RWPE2 (cell line): ENCODE measurements at regions not wholly inside any gene's neighbourhood (a gene's known extent, or its start where the extent isn't known, plus 50 kb on each side); places are given as distances from the start of the nearest gene placed in this dataset.

Experiments
- ATAC-seq: fragments of 200-7000 bp; cut with Tn5 transposase; 3 replicates; pipeline ENCODE4 v1.9.1; 2021; ENCODE audit warnings: low read depth
- DNase-seq: peaks from one replicate; pipeline ENCODE4 v3.0.0-alpha.2; 2020; ENCODE audit warnings: low spot score
- H3K27ac ChIP-seq: fragments of 450-650 bp; 2 replicates; pipeline ENCODE4 v1.5.1; 2017; ENCODE audit warnings: mild to moderate bottlenecking; ENCODE audit not compliant: poor library complexity, severe bottlenecking
- H3K27me3 ChIP-seq: fragments of 250-450 bp; sonication (Bioruptor Pico); 2 replicates; pipeline ENCODE4 v1.5.1; 2021; ENCODE audit warnings: mild to moderate bottlenecking, moderate library complexity; ENCODE audit not compliant: insufficient read depth, poor library complexity, severe bottlenecking
- H3K36me3 ChIP-seq: fragments of 250-450 bp; sonication (Bioruptor Pico); 2 replicates; pipeline ENCODE4 v1.5.1; 2020; ENCODE audit warnings: low read depth, mild to moderate bottlenecking, moderate library complexity
- H3K4me1 ChIP-seq: fragments of 250-450 bp; sonication (Bioruptor Pico); 2 replicates; pipeline ENCODE4 v1.5.1; 2021; ENCODE audit warnings: mild to moderate bottlenecking, moderate library complexity; ENCODE audit not compliant: insufficient read depth, poor library complexity, severe bottlenecking
- H3K4me3 ChIP-seq: fragments of 250-450 bp; sonication (Bioruptor Pico); 2 replicates; pipeline ENCODE4 v1.5.1; 2021; ENCODE audit warnings: mild to moderate bottlenecking, moderate library complexity; ENCODE audit not compliant: severe bottlenecking
- H3K9me3 ChIP-seq: fragments of 250-450 bp; sonication (Bioruptor Pico); 2 replicates; pipeline ENCODE4 v1.5.1; 2021; ENCODE audit warnings: mild to moderate bottlenecking, moderate library complexity; ENCODE audit not compliant: severe bottlenecking
- TF ChIP-seq, protein P1 (sequence below): fragments of 450-650 bp; IDR thresholded peaks from one replicate; pipeline ENCODE4 v1.5.1; 2017; ENCODE audit warnings: mild to moderate bottlenecking, moderate library complexity; ENCODE audit not compliant: poor library complexity, severe bottlenecking

DNA sequence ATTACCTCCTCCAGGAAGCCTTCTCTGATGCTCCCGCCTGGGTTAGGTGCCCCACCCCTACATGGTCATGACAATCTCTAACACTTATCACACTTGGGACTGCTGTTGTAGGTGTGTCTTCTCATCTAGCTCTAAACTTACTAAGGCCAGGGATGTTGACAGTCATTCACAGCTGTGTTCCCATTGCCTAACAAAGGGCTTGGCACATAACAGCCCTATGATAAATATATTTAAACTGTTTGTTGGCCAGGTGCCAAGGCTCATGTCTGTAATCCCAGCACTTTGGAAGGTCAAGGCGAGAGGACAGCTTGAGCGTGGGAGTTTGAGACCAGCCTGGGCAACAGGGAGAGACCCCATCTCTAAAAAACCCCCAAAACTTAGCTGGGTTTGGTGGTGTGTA is 98.8 kb upstream of the RGS6 start:
- DNase-seq = no peak
- H3K27me3 ChIP-seq = no peaks in the 10 kb centered on the region
- H3K9me3 ChIP-seq = no peaks in the 10 kb centered on the region
- TF ChIP-seq, protein P1, sequence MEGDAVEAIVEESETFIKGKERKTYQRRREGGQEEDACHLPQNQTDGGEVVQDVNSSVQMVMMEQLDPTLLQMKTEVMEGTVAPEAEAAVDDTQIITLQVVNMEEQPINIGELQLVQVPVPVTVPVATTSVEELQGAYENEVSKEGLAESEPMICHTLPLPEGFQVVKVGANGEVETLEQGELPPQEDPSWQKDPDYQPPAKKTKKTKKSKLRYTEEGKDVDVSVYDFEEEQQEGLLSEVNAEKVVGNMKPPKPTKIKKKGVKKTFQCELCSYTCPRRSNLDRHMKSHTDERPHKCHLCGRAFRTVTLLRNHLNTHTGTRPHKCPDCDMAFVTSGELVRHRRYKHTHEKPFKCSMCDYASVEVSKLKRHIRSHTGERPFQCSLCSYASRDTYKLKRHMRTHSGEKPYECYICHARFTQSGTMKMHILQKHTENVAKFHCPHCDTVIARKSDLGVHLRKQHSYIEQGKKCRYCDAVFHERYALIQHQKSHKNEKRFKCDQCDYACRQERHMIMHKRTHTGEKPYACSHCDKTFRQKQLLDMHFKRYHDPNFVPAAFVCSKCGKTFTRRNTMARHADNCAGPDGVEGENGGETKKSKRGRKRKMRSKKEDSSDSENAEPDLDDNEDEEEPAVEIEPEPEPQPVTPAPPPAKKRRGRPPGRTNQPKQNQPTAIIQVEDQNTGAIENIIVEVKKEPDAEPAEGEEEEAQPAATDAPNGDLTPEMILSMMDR = no peak
- H3K4me3 ChIP-seq = no peak overlapping the region
- ATAC-seq = peak; percentile 52
- H3K4me1 ChIP-seq = no peaks in the 10 kb centered on the region
- no peaks in the 10 kb centered on the region for H3K36me3 ChIP-seq
- H3K27ac ChIP-seq = no peak overlapping the region

DNA sequence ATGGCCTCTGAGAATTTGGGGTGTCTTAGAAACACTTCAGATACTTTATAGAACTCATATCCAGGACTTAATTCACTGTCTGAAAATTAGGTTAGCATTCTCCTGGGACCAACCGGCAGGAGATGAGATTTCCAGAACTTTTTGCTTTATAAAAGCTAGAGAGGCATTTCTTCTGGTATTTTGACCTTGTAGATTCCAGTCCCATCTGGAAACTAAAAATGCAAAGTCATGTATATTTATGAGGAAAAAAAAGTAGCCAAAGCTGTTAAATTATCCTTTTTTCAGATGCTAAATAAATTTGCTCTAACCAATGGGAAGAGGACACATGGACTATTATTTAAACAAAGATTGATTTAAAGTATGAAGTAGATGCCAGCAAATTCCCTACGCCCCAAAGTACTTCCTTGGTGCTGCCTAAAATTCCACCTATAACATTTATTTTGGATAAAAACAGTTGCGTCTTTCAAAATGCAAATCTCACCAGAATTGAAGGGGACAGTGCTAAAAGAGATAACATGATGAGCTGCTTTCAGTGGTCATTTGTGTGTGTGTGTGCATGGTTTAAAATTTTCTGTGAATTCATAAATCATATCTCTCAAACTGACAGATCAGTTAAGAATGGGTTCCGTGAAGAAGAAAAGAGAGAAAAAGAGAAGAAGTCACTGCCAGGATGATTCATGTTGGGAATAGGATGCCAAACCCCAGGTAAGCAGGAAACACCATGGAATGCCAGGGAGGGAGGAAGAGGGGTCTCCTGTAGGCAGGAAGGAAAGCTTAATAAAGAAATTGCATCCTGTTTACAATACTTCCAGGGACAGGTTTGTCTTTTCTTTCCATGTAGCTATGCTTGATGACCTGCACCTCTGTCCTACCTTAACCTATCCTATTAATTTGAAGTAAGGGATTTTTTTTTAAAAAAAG is 97.7 kb upstream of the RGS6 start:
- H3K36me3 ChIP-seq = no peaks in the 10 kb centered on the region
- no peak overlapping the region for H3K27ac ChIP-seq
- H3K4me1 ChIP-seq = no peaks in the 10 kb centered on the region
- H3K9me3 ChIP-seq = no peaks in the 10 kb centered on the region
- ATAC-seq (peak; percentile 27; the same call in 1 of the 3 replicates), DNase-seq (no peak)
- H3K27me3 ChIP-seq = no peaks in the 10 kb centered on the region
- no peak overlapping the region for H3K4me3 ChIP-seq
- TF ChIP-seq, protein P1 = no peak

DNA sequence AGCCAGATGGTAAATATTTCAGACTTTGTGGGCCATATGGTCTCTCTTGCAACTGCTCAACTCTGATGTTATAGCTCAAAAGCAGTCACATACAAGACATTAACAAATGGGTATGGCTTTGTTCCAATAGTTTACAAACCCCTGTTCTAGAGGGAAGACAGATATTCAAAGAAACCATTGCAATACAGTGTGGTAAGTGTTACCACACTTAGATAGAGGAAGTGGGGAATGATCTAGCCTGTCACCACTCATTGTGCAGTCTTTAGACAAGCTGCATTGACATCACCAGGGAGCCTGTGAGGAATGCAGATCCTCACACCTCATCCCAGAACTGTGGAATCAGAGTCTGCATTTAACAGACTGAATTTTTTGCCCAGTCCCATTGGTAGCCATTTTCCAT is 80.0 kb upstream of the RGS6 start:
- ATAC-seq (no peak), DNase-seq (no peak)
- Histone ChIP-seq H3K4me3 (no peak overlapping the region), H3K9me3 (no peaks in the 10 kb centered on the region), H3K27me3 (no peaks in the 10 kb centered on the region), H3K36me3 (no peaks in the 10 kb centered on the region), H3K4me1 (no peaks in the 10 kb centered on the region), H3K27ac (no peak overlapping the region)
- TF ChIP-seq, protein P1 = no peak

DNA sequence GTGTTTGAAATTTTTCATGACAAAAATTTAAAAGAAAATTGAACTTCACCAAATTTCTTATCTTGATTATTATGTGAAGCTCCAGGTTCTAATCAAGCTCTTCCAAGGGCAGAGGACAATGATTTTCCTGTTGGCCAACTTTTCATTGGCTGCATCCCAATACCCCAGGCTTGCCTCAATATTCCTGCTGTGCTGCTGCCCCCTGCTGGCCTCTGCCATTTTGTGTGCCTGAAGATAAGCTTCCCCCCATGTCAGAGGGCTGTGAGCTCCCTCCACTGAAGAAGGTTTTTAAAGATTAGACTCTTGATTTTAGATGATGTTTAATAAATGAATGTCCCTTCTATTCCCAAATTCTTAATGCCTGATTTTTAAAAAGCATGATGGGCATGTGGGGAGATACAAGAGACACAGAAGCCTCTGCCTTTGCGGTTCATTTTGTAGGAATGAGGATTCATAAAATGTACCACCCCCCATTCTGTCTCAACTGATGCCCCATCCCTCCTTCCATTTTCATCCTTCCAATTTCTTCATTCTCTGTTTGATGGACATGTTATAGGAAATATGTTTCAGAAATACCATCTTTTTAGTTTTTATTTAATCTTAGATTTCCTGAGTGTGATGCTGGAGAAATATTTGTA is 76.7 kb upstream of the RGS6 start:
- ATAC-seq = peak; percentile 71
- H3K36me3 ChIP-seq = no peaks in the 10 kb centered on the region
- H3K4me3 ChIP-seq = no peak overlapping the region
- H3K27ac ChIP-seq = no peak overlapping the region
- no peak for DNase-seq
- H3K27me3 ChIP-seq = peaks cover 22% of the 10 kb centered on the region
- H3K4me1 ChIP-seq = no peaks in the 10 kb centered on the region
- TF ChIP-seq, protein P1 = peak; percentile 93
- H3K9me3 ChIP-seq = no peaks in the 10 kb centered on the region
